ENCODE measurements at regions not wholly inside any gene's neighbourhood (a gene's known extent, or its start where the extent isn't known, plus 50 kb on each side); places are given as distances from the start of the nearest gene placed in this dataset.

DNA sequence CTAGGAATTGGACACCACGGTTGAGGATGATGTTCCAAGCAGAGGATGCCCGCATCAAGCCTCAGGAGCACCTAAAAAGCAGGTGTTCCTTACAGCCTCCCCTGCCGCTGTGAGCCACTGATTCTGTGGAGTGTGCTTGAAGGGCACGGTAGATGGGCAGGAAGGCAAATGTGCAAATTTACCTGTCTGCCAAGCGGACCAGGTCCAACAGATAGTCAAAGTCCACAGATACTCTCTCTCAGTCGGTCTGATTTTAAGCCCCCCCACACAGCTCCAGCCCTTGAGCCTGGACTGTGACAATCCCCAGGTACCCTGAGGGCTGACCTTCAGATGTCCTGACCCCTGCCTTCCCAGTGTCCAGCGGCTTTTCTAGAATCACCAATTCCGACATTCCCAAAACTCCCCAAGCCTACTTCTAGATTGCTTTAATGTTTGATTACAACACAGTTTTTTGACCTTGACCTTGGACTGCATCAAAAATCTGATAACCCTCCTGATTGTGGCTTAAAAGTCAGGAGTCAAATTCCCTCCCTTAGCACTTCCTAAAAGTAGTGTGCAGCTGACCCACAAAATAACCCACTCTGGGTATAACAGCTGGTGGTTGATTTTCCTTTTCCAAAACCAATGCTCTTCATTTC, 208.8 kb upstream of the NCKAP5 start:
- H3K4me3 ChIP-seq (ENCODE audit: low read depth, low read length): no peak overlapping the region
- no peak for TF ChIP-seq CTCF (IDR thresholded peaks at IDR 0.05; ENCODE audit: low read depth, low read length, missing control alignments)
- in situ Hi-C loops (cut with HindIII; ENCODE audit: low sequenced_read_pairs): no loop called here
- no peak for DNase-seq (ENCODE audit: low read depth)

- no peak for TF ChIP-seq CTCF (IDR thresholded peaks at IDR 0.05; ENCODE audit: low read depth, low read length, missing control alignments)
- no peak overlapping the region for H3K4me3 ChIP-seq (ENCODE audit: low read depth, low read length)
- DNase-seq (ENCODE audit: low read depth): no peak
- in situ Hi-C loops (cut with HindIII; ENCODE audit: low sequenced_read_pairs): no loop called here
Measured at GRCh38 chr2:133777574-133777960, 209.3 kb upstream of the NCKAP5 start.

- H3K4me3 ChIP-seq (ENCODE audit: low read depth, low read length): no peak overlapping the region
- peak; percentile 85 for TF ChIP-seq CTCF (IDR thresholded peaks at IDR 0.05; ENCODE audit: low read depth, low read length, missing control alignments)
- peak; percentile 76 for DNase-seq (ENCODE audit: low read depth)
- in situ Hi-C loops (cut with HindIII; ENCODE audit: low sequenced_read_pairs): no loop called here
Measured at GRCh38 chr2:133780099-133780996, 212.1 kb upstream of the NCKAP5 start.

DNA sequence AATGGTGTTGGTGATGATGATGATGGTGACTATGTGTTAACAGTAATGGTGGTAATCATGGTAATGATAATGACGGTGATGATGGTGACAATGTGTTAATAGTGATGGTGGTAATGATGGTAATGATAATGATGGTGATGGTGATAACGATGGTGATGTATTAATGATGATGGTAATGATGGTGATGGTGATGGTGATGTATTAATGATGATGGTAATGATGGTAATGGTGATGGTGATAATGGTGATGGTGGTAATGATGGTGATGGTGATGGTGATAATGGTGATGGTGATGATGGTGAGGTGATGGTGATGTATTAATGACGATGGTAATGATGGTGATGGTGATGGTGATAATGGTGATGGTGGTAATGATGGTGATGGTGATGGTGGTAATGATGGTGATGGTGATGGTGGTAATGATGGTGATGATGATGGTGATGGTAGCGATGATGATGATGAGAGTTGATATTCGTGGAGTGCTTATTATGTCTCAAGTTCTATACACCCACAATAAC, 212.8 kb upstream of the NCKAP5 start:
- in situ Hi-C loops (cut with HindIII; ENCODE audit: low sequenced_read_pairs): no loop called here
- no peak for DNase-seq (ENCODE audit: low read depth)
- TF ChIP-seq CTCF (IDR thresholded peaks at IDR 0.05; ENCODE audit: low read depth, low read length, missing control alignments): no peak
- no peak overlapping the region for H3K4me3 ChIP-seq (ENCODE audit: low read depth, low read length)

GRCh38 chr2:133787207-133787606, 218.9 kb upstream of the NCKAP5 start:
- DNase-seq (ENCODE audit: low read depth): no peak
- in situ Hi-C loops (cut with HindIII; ENCODE audit: low sequenced_read_pairs): no loop called here
- no peak for TF ChIP-seq CTCF (IDR thresholded peaks at IDR 0.05; ENCODE audit: low read depth, low read length, missing control alignments)
- H3K4me3 ChIP-seq (ENCODE audit: low read depth, low read length): no peak overlapping the region

- TF ChIP-seq CTCF (IDR thresholded peaks at IDR 0.05; ENCODE audit: low read depth, low read length, missing control alignments): no peak
- in situ Hi-C loops (cut with HindIII; ENCODE audit: low sequenced_read_pairs): no loop called here
- no peak overlapping the region for H3K4me3 ChIP-seq (ENCODE audit: low read depth, low read length)
- no peak for DNase-seq (ENCODE audit: low read depth)
Measured at GRCh38 chr2:133787651-133788050, 219.4 kb upstream of the NCKAP5 start.

Data from astrocyte of the cerebellum (primary cell).